C1 segment of cervical spinal cord (tissue), 14 donors: ENCODE measurements at regions not wholly inside any gene's neighbourhood (a gene's known extent, or its start where the extent isn't known, plus 50 kb on each side); places are given as distances from the start of the nearest gene placed in this dataset.
"Not testable (repeated sequence)": the region's sequence is repeated elsewhere in the genome, so short reads cannot be mapped to it uniquely, and the experiment has no call there.

Experiments
- DNase-seq, 14 donors: peaks; one replicate each; lab custom pipeline; 2025; lab: John Stamatoyannopoulos, UW

DNA sequence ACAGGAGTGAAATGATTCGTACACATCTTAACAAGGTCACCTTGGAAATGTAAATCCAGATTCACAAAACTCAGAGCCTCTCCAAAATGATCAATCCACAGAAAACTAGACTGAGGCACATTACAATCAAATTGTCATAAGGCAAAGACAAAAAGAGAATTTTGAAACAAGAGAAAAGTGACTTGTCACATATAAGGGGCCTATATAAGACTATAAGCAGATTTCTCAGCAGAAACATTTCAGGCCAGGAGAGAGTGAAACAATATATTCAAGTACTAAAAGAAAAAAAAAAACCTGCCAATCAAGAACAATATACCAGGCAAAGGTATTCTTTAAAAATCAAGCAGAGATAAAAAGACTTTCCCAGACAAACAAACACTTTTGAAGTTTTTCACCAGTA, 429.1 kb downstream of the BCAT1 start:
- DNase-seq: no peak

DNA sequence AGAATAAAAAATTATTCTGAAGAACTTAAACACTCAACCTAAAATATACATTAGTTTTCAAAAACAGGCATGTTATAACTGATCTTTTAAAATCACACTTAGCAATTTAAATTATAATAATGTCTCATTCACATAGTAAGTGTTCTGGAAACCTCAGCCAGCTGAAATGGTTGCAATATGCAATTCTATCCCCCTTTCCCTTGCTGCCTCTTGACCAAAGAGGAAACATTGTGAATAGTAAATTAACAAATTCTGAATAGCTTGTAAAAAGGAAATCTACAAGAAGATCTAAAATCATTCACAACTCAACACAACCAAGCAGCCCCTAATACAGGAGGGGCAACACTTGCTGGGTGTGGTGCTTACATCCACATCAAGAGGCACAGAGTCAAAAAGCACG, 431.9 kb downstream of the BCAT1 start:
- DNase-seq: no peak

DNA sequence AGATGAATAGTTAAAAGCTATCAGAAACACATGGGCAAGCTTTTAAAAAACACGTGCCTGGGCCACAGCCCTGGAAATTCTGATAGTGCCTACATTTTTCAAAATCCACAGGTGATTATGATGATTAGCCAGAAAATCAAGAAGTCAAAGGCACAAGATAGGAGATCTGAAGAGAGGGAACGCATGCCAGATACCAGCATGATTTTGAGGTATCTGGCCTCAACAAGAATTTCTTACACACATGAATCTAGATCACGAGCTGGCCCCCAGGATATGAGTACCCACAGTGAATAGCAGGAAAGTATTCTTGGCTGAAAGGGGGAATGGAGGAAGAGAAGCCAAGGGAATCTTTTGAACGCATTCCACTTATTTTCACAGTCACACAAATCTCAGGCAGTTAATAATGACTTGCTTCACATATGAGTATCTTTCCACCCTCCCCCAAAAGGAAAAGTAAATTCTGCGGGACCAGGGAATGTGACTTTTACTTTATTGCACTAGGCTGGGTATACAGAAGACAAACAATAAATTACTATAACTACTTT, 438.2 kb downstream of the BCAT1 start:
- no peak for DNase-seq

DNA sequence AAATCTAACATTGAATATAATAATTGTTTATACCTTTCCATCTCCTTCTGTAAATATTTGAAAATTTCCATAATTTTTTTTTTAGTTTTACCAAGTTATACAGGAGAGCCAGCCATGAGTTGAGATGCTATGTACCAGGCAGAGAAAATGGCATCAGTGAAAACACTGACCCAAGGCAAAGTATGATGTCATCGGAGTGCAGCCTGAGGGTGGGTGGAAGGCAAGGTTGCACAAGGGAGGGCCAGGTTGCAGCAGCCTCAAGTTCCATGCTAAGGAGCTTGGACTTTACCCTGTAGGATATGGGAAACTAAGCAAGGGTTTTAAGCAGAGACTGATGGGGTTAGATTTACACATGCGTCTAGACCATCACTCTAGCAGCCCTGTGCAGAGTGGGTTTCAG, 441.1 kb downstream of the BCAT1 start:
- DNase-seq: no peak

GRCh38 chr12:24505366-24506015, 443.4 kb downstream of the BCAT1 start:
- no peak for DNase-seq

DNA sequence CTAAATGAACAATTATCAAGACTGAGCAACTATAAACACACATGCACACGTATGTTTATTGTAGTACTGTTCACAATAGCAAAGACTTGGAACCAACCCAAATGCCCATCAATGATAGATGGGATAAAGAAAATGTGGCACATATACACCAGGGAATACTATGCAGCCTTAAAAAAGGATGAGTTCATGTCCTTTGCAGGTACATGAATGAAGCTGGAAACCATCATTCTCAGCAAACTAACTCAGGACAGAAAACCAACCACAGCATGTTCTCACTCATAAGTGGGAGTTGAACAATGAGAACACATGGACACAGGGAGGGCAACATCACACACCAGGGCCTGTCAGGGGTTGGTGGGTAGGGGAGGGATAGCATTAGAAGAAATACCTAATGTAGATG, 445.4 kb downstream of the BCAT1 start:
- DNase-seq: not testable (repeated sequence)

GRCh38 chr12:24500831-24501230, 448.1 kb downstream of the BCAT1 start:
- DNase-seq: no peak

GRCh38 chr12:24500421-24500820, 448.5 kb downstream of the BCAT1 start:
- no peak for DNase-seq

DNA sequence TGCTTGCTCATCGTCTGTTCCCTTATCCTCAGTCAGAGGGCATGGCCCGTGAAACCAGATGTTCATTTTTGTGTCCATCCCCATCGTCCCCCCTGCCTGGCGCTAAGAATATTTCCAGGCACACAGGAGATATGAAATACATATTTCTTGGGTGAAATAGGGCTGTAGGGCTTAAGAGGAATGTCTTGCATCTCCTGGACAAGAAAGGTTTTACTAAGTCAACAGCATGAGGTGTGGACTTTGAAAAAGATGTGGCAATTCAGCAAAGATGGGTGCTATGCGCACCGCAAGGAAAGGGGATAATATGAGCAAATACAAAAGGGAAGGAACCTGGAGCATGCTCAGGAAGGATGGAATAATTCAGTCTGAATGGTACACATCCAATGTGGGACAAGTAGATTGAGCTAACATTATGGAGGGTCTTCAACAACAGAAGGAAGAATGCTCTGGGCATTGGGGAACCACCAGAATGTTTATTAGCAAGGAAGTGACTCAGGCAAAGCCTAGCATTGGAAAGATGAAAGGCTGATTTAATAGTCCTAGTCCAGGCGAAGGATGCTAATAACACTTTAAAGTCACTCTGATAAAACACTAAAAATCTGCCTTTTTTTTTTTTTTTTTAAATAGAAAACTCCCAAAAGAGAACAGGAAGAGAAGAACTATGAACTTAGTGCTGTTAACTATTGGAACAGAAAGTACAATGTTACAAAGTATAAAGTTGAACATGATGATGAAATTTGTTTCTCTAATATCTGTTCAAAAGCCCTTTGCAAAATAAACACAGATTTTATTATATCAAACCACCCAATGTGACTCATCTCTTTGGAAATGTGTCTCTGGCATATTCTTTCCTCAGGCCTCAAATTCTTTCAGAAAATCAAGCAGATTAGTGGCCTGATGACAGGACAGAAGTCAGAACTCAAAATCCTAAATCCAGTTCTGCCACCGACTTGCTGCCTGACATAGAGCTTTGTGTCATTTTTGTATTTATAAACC, 449.5 kb downstream of the BCAT1 start:
- DNase-seq: no peak

DNA sequence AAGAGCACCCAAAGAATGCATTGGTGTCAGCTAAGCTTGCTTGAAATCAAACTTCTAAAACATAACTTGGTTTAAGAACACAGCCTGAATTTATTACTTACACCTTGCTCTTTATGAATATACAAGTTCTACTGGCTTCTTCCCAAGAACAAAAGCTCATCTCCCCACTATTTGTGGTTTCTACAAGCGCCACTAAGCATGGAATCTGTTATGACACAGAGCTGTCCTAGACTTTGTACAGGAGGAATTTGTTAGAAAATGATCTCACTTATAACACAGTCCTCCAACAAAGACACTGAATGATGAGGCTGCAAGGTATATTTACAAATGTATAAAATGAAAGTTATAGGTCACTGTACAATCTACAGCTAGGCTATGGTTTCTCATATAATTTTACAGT, 452.1 kb downstream of the BCAT1 start:
- no peak for DNase-seq

- no peak for DNase-seq
These were observed 454.5 kb downstream of the BCAT1 start for GRCh38 chr12:24494401-24494800.

GRCh38 chr12:24491968-24492367, 456.9 kb downstream of the BCAT1 start:
- no peak for DNase-seq

GRCh38 chr12:24489939-24490338, 459.0 kb downstream of the BCAT1 start:
- no peak for DNase-seq

DNA sequence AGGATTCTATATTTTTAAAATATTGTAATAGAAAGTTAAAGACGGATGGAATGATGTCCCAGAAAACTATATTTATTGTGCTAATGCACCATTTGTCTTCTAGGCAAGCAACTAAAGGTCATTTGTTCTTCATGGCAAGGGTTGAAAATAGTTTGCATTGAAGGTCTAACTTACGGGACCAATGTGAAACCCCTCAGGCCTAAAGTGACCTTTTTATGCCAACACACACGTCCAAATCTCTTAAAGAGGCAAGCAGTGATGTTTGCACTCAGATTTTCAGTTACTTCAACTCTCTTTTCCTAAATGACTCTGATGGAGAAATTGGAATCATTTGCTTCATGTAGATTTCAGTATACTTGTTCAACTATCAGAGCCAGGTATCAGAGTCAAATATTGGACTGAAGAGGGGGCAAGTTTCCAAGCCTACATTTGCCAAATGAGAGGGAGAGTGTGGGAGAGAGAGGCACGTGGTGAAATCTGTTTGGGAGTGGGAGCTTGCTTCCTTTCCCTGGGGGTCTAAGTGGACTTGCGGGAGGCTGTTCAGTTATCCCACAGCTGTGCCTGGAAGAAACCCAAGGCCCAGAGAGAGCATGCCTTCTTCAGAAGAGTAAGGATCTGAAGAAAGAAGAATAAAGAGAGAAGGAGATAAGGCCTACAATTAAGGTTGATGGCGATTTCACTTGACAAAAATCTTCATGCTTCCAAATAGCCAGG, 459.8 kb downstream of the BCAT1 start:
- DNase-seq: no peak

DNA sequence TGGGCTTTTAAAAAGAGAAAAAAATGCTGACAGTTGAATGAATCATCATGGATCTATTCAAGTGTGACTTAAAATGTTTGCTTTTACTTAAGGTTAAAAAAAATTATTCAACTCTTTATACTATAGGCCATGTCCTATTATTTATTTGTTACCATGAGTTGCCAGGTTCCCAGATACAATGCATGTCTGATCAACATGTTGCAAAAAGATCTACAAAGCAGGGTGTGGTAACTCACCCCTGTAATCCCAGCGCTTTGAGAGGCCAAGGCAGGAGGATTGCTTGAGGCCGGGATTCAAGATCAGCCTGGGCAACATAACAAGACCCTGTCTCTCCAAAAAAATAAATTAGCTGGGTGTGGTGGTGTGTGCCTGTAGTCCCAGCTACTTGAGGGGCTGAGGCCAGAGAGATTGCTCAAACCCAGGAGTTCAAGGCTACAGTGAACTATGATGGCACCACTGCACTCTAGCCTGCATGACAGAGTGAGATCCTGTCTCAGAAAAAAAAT, 460.8 kb downstream of the BCAT1 start:
- DNase-seq: no peak

DNA sequence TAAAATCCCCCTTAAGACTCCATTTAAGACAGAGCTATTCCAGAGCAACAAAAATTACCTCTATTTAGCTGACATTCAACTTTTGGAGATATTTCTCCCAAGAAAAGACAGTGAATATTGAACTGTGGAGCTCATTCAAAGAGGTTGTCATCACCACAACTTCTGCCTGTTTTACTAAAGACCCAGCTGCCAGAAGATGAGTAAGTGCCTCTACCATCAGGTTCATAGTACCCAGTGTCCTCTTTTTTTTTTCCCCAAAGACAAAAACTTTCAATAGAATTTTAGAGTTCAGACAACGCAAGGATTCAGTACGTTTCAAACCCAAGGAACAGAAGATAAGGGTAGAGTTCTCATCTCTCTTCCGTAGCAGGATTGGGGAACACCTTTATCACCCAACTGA, 461.3 kb downstream of the BCAT1 start:
- DNase-seq: no peak

DNA sequence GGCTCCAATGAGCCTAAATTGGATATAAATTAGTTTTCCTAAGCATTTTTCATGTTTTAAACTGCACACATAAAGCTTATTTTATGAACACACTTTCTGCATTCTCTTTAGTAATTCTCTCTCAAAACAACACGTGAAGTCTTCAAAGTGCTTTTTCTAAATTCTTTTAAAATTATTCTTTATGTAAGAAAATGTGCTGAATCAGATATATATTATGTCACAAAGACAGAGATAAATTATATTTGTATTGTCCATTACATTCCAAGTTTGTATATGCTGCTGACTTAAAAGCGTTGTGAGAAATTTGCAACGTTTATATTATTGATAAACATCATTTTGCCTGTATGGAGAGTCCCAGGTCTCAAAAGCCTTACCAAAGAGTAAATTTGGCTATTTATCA, 465.2 kb downstream of the BCAT1 start:
- no peak for DNase-seq

DNA sequence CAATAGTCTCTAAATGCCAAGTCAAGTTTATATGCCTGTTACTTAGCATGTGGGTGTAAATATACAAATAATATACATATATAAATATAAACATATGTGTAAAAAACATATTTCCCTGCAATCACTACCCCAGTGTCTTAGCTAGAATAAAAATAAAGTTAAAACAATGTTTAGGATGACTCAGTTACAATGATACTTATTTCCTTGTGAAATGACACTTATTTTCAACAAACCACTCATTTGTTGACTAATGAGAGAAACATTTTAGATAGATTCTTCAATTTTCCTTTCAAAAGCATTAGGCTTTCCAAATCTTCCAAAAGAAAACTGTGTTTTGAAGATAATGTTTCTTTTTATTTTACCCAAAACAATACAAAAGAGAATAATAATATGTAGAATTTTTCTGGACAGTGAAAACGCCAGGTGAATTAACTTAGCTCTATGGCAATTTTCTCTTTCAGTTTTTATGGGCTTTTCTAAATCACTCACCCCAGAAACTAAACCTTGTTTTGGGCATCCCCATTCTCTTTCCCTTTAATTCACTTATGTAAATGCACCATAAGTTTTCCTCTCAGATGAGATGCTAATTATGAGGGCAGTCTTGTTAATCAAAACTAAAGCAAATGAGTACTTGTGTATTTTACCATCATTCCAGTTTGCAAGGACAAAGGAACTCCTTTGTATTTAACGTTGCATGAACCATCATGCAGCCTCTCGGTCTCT, 465.9 kb downstream of the BCAT1 start:
- DNase-seq: no peak

DNA sequence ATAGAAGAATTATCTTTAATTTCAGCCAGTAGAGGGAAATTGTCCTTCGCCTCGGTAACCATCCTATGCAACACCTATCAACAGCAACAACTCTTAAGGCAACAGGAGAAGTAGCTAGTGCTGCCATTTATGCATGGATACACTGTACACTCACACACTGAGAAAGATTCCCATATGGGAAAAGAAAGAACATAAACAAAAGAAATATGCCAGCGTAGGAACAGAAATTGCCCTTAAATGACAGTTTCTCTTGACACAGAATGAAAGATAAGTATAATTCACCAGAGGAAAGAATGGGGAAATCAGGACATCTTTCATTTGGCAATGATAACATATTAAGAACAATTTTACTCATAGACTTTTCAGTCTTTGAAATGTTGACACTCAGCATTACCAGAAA, 466.9 kb downstream of the BCAT1 start:
- DNase-seq: no peak

GRCh38 chr12:24480766-24481449, 468.0 kb downstream of the BCAT1 start:
- DNase-seq: no peak

- no peak for DNase-seq
These were observed 469.8 kb downstream of the BCAT1 start for GRCh38 chr12:24479131-24479530.
